ENCODE measurements at regions not wholly inside any gene's neighbourhood (a gene's known extent, or its start where the extent isn't known, plus 50 kb on each side); places are given as distances from the start of the nearest gene placed in this dataset.

DNA sequence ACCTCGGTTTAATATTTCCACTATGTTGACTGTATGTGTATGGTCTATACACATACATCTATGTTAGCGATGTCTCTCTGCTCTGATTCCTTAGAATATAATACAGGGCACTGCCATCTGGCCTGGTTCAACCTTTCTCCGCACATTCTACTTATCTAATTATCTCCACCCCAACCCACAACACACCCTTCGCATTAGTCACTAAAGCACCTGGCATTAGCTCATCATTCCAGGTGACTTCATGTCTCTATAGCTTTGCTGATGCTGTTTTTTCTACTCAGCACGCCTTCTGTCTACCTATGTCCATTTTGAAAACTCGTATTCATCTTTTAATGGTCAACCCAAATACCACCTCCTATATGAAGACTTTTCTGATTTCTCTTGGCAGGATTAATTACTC lies 425.2 kb upstream of the RASGEF1B start:
- intact Hi-C loops (cut with micrococcal nuclease), result no loop called here
- ChIA-PET CTCF (no interaction called here), POLR2A (no interaction called here)
- ATAC-seq (ENCODE audit: low read depth) (no peak), DNase-seq (no peak)
- Histone ChIP-seq H3K4me1 (ENCODE audit: control insufficient read depth in 2 of 2, insufficient read depth in 2 of 2, low read length in 2 of 2) (no peaks in the 10 kb centered on the region), H3K4me3 (ENCODE audit: control extremely low read depth in 1 of 5, extremely low read depth in 1 of 5, insufficient read depth in 1 of 5, low read depth in 2 of 5, low read length in 4 of 5) (no peak overlapping the region), H3K4me2 (replicated peaks; ENCODE audit: low read depth, low read length, poor library complexity, severe bottlenecking) (no peak overlapping the region), H3K36me3 (replicated peaks in 1 of 2; ENCODE audit: control extremely low read depth in 1 of 2, control insufficient read depth in 1 of 2, extremely low read depth in 1 of 2, insufficient read depth in 2 of 2, low read length in 1 of 2) (no peaks in the 10 kb centered on the region), H3K9ac (ENCODE audit: low read length) (no peak overlapping the region), H3K27ac (ENCODE audit: low read length in 2 of 2) (no peak overlapping the region), H3K9me3 (ENCODE audit: control extremely low read depth in 1 of 3, control insufficient read depth in 2 of 3, insufficient read depth in 1 of 3, low read length in 2 of 3) (no peaks in the 10 kb centered on the region), H3K79me2 (ENCODE audit: control insufficient read depth, insufficient read depth, low read length) (no peaks in the 10 kb centered on the region), H2AFZ (ENCODE audit: insufficient read depth, low read depth, low read length, poor library complexity, severe bottlenecking) (no peak overlapping the region), H4K20me1 (ENCODE audit: control insufficient read depth, insufficient read depth, low read length, poor library complexity, severe bottlenecking) (no peaks in the 10 kb centered on the region), H3K27me3 (replicated peaks in 1 of 4; ENCODE audit: control extremely low read depth in 1 of 4, control insufficient read depth in 3 of 4, insufficient read depth in 4 of 4, low read length in 3 of 4) (no peaks in the 10 kb centered on the region)
- no peak overlapping the region for H3K27ac Mint-ChIP-seq
- H3K4me1 Mint-ChIP-seq, result no peaks in the 10 kb centered on the region
- peaks cover 17% of the 10 kb centered on the region for H3K27me3 Mint-ChIP-seq
- TF ChIP-seq CTCF (IDR thresholded peaks at IDR 0.05), result no peak
- TF ChIP-seq EZH2 (IDR thresholded peaks at IDR 0.05; ENCODE audit: borderline replicate concordance, insufficient read depth, low read depth, low read length, poor library complexity, severe bottlenecking), result no peak
- WGBS (ENCODE audit: insufficient coverage), result 100% methylated on average over 1 of the region's 6 CpGs
- H3K4me3 Mint-ChIP-seq, result no peak overlapping the region
- no peaks in the 10 kb centered on the region for H3K9me3 Mint-ChIP-seq (ENCODE audit: insufficient read depth)

DNA sequence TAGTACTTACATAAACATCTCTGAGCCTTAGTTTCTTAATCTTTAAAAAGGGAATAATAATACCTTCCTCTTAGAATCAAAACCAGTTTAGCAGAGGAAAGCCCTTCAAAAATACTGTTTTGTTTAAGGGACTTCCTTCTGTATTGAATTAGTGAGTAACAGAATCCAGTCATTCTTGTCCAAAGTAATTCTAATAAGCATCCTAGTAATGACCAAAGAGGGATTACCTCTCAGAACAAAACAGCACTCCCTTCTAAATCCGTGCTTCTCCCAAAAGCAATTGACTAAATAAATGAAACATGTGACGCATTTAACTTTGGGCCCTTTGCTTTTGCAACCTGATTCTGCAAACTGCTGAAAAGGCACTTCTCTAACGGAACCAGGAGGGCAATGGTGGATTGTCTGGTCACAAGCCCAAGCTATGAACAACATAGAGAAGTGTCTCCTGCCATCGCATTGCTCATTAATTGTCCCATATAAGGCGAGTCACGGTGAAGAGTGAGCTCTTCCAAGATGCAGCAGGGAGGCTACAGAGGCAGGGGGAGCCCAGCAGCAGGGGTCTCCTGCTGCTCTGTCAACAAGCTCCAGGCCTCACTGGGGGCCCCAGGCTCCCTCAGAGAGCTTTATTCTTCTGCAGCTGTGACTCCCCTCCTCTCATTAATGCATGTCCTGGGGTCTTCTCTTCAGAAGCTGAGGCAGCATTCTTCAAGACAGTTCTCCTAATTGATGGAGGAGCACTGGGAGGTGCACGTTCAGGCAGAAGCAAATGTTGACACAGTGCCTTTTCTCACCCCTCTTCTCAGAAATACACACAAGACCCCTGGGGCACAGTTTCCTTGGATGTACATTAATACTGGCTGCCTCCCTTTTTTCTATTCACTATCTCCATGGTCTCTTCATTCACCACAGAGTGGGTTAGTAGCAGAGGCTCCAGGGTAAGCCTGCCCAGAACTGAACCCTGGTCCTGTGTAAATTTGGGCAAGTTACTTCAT lies 419.6 kb upstream of the RASGEF1B start:
- no peaks in the 10 kb centered on the region for H3K79me2 ChIP-seq (ENCODE audit: control insufficient read depth, insufficient read depth, low read length)
- no peaks in the 10 kb centered on the region for H3K27me3 ChIP-seq (replicated peaks in 1 of 4; ENCODE audit: control extremely low read depth in 1 of 4, control insufficient read depth in 3 of 4, insufficient read depth in 4 of 4, low read length in 3 of 4)
- no peak overlapping the region for H3K4me2 ChIP-seq (replicated peaks; ENCODE audit: low read depth, low read length, poor library complexity, severe bottlenecking)
- 81% methylated on average over 7 of the region's 7 CpGs for WGBS (ENCODE audit: insufficient coverage)
- no peaks in the 10 kb centered on the region for H3K9me3 Mint-ChIP-seq (ENCODE audit: insufficient read depth)
- H3K27me3 Mint-ChIP-seq, result peaks cover 22% of the 10 kb centered on the region
- H3K9me3 ChIP-seq (ENCODE audit: control extremely low read depth in 1 of 3, control insufficient read depth in 2 of 3, insufficient read depth in 1 of 3, low read length in 2 of 3), result no peaks in the 10 kb centered on the region
- ChIA-PET CTCF (no interaction called here), POLR2A (no interaction called here)
- no peak for ATAC-seq (ENCODE audit: low read depth)
- no peak overlapping the region for H3K9ac ChIP-seq (ENCODE audit: low read length)
- H3K36me3 ChIP-seq (replicated peaks in 1 of 2; ENCODE audit: control extremely low read depth in 1 of 2, control insufficient read depth in 1 of 2, extremely low read depth in 1 of 2, insufficient read depth in 2 of 2, low read length in 1 of 2), result no peaks in the 10 kb centered on the region
- DNase-seq, result no peak
- H3K27ac ChIP-seq (ENCODE audit: low read length in 2 of 2), result no peak overlapping the region
- H4K20me1 ChIP-seq (ENCODE audit: control insufficient read depth, insufficient read depth, low read length, poor library complexity, severe bottlenecking), result no peaks in the 10 kb centered on the region
- no peak overlapping the region for H2AFZ ChIP-seq (ENCODE audit: insufficient read depth, low read depth, low read length, poor library complexity, severe bottlenecking)
- no peak for TF ChIP-seq CTCF (IDR thresholded peaks at IDR 0.05)
- TF ChIP-seq EZH2 (IDR thresholded peaks at IDR 0.05; ENCODE audit: borderline replicate concordance, insufficient read depth, low read depth, low read length, poor library complexity, severe bottlenecking), result no peak
- no peak overlapping the region for H3K4me3 Mint-ChIP-seq
- intact Hi-C loops (cut with micrococcal nuclease), result no loop called here
- no peaks in the 10 kb centered on the region for H3K4me1 ChIP-seq (ENCODE audit: control insufficient read depth in 2 of 2, insufficient read depth in 2 of 2, low read length in 2 of 2)
- H3K4me3 ChIP-seq (ENCODE audit: control extremely low read depth in 1 of 5, extremely low read depth in 1 of 5, insufficient read depth in 1 of 5, low read depth in 2 of 5, low read length in 4 of 5), result no peak overlapping the region
- H3K4me1 Mint-ChIP-seq, result no peaks in the 10 kb centered on the region
- no peak overlapping the region for H3K27ac Mint-ChIP-seq
